Activated CD4-positive, alpha-beta T cell treated with anti-CD3 and anti-CD28 coated beads, Interleukin-2, amount 10 ng/mL, durations not matched to agents 7 days and 5 days (primary cell): ENCODE measurements at regions not wholly inside any gene's neighbourhood (a gene's known extent, or its start where the extent isn't known, plus 50 kb on each side); places are given as distances from the start of the nearest gene placed in this dataset.
"Not testable (repeated sequence)": the region's sequence is repeated elsewhere in the genome, so short reads cannot be mapped to it uniquely, and the experiment has no call there.

Experiments
- CTCF ChIA-PET: fragments of 350-600 bp; sonication (Branson Sonifier 250); formaldehyde crosslinking; loops from one replicate; lab custom pipeline; 2021; ENCODE audit warnings: antibody characterized with exemption; lab: Charles Lee
- POLR2A ChIA-PET: fragments of 350-600 bp; sonication (Branson Sonifier 250); formaldehyde crosslinking; loops from one replicate; lab custom pipeline; 2021; ENCODE audit warnings: antibody characterized with exemption; lab: Charles Lee
- DNase-seq: peaks from one replicate; pipeline ENCODE4 v3.0.0-alpha.2; 2020
- H3K27ac Mint-ChIP-seq: one replicate; pipeline ENCODE4 v1.8.0; 2021; ENCODE audit warnings: mild to moderate bottlenecking, moderate library complexity, mixed read lengths
- H3K27me3 Mint-ChIP-seq: one replicate; pipeline ENCODE4 v1.8.0; 2021; ENCODE audit warnings: mixed read lengths
- H3K36me3 Mint-ChIP-seq: one replicate; pipeline ENCODE4 v1.8.0; 2021; ENCODE audit warnings: low read depth, mixed read lengths
- H3K4me1 Mint-ChIP-seq: one replicate; pipeline ENCODE4 v1.8.0; 2021; ENCODE audit warnings: mixed read lengths
- H3K4me3 Mint-ChIP-seq: one replicate; pipeline ENCODE4 v1.8.0; 2021; ENCODE audit warnings: mild to moderate bottlenecking, moderate library complexity, mixed read lengths
- H3K9me3 Mint-ChIP-seq: one replicate; pipeline ENCODE4 v1.8.0; 2021; ENCODE audit warnings: mixed read lengths

DNA sequence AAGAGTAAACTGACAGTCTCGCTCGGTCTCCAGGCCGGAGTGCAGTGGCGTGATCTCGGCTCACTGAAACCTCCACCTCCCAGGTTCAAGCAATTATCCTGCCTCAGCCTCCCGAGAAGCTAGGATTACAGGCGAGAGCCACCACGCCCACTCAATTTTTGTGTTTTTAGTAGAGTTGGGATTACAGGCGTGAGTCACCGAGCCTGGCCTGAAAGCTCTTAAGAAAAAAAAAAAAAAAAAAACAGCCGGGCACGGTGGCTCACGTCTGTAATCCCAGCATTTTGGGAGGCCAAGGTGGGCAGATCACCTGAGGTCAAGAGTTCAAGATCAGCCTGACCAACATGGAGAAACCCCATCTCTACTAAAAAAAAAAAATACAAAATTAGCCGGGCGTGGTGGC is 55.3 kb upstream of the THOC2 start:
- H3K9me3 Mint-ChIP-seq, H3K36me3 Mint-ChIP-seq, H3K27ac Mint-ChIP-seq, POLR2A ChIA-PET, H3K27me3 Mint-ChIP-seq, DNase-seq, H3K4me1 Mint-ChIP-seq, H3K4me3 Mint-ChIP-seq: not testable (repeated sequence)
- CTCF ChIA-PET: interaction anchor here (0.7 kb wide), 1 partner anchor 180 kb away, joined by 4 read pairs; no protein-coding TSS in a partner anchor

- DNase-seq: no peak
- ChIA-PET CTCF (interaction anchor here (0.7 kb wide), 1 partner anchor 180 kb away, joined by 4 read pairs; no protein-coding TSS in a partner anchor), POLR2A (no interaction called here)
- no peak overlapping the region for H3K4me3 Mint-ChIP-seq
- H3K27me3 Mint-ChIP-seq: no peaks in the 10 kb centered on the region
- H3K9me3 Mint-ChIP-seq: no peaks in the 10 kb centered on the region
- H3K27ac Mint-ChIP-seq: no peak overlapping the region
- no peaks in the 10 kb centered on the region for H3K36me3 Mint-ChIP-seq
- H3K4me1 Mint-ChIP-seq: no peaks in the 10 kb centered on the region
Measured at GRCh38 chrX:123788744-123789143, 55.9 kb upstream of the THOC2 start.

GRCh38 chrX:123797543-123798447 is 62.1 kb upstream of the XIAP start:
- ChIA-PET POLR2A (no interaction called here), CTCF (no interaction called here)
- Mint-ChIP-seq H3K36me3 (no peaks in the 10 kb centered on the region), H3K27me3 (no peaks in the 10 kb centered on the region), H3K4me3 (no peak overlapping the region), H3K4me1 (no peaks in the 10 kb centered on the region), H3K27ac (no peak overlapping the region), H3K9me3 (no peaks in the 10 kb centered on the region)
- DNase-seq: no peak

DNA sequence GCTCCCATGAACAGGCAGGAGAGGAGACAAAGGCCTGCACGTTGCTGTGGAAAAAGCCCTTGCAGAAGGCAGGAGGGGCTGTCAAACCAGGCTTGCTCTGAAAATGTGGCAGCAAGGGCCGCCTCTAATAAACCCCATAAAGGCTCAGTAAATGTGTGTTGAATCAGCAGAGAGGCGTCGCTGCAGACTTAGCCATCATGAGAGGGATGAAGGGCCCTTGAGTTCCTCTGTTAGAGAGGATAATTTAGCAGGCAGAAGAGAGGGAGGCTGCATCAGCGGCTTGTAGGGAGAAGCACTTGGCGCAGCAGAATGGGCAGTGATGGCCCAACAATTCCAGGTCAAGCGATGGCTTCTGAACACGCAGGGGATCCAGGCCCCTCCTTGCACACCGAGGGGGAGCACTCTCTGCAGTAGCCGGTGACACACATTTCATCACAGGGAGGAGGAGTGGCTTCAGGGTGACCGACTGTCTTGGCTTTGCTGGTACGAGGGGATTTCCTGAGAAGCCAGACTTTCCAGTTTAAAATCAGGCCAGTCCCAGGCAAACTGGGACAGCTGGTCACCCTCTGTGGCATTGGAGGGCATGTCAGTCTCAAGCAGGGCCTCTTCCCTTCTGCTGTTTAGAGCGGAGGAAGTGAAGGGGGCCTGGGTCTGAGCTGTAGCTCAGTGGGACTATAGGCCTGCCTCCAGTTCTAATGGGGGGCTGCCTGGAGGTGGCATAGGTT is 61.0 kb upstream of the XIAP start:
- H3K4me3 Mint-ChIP-seq, H3K4me1 Mint-ChIP-seq, H3K9me3 Mint-ChIP-seq, DNase-seq, H3K27me3 Mint-ChIP-seq, POLR2A ChIA-PET, H3K27ac Mint-ChIP-seq, H3K36me3 Mint-ChIP-seq: not testable (repeated sequence)
- CTCF ChIA-PET: interaction anchor here (1.1 kb wide), 1 partner anchor 18 kb away, joined by 3 read pairs; no protein-coding TSS in a partner anchor

- no peaks in the 10 kb centered on the region for H3K36me3 Mint-ChIP-seq
- CTCF ChIA-PET: interaction anchor here (0.6 kb wide), 2 partner anchors 49 to 85 kb away, joined by 3 read pairs; no protein-coding TSS in a partner anchor
- no peaks in the 10 kb centered on the region for H3K27me3 Mint-ChIP-seq
- DNase-seq: no peak
- no peaks in the 10 kb centered on the region for H3K9me3 Mint-ChIP-seq
- H3K4me3 Mint-ChIP-seq: no peak overlapping the region
- peaks cover 6% of the 10 kb centered on the region for H3K4me1 Mint-ChIP-seq
- H3K27ac Mint-ChIP-seq: no peak overlapping the region
- POLR2A ChIA-PET: no interaction called here
Measured at GRCh38 chrX:123801901-123802300, 58.0 kb upstream of the XIAP start.

DNA sequence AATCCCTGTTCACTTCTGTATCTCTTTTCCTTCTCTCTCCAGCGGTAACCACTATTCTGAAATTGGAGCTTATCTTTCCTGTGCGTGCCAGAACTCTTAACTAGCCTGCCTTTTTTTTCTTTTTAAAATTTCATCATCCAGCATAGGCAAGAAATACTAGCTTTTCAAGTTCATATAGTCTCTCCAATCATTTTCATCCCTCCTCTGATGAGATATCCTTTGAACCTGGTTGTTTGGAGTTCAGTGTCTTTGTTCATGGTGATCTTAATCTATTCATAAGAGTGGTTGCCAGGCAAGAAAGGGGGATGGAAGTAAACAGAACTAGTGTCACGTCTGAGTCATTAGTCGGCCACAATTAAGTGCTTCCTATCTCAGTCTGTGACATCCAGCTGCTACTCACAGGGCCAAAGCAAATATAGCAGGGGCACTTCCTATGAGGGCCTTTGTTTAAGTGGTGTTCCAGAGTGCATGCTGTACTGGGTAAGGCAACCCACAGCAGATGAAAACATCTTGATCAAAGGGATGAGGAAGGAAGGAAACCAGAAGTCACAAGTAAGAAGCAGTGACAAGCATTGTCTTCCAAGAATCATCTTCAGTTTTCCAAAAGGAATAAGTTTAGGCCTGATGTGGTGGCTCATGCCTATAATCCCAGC is 56.4 kb upstream of the XIAP start:
- peak; percentile 22 for DNase-seq
- no peak overlapping the region for H3K4me3 Mint-ChIP-seq
- H3K27me3 Mint-ChIP-seq: no peaks in the 10 kb centered on the region
- CTCF ChIA-PET: interaction anchor here (0.6 kb wide), 1 partner anchor 170 kb away, joined by 3 read pairs; no protein-coding TSS in a partner anchor
- no peak overlapping the region for H3K27ac Mint-ChIP-seq
- H3K36me3 Mint-ChIP-seq: no peaks in the 10 kb centered on the region
- H3K4me1 Mint-ChIP-seq: peaks cover 6% of the 10 kb centered on the region
- POLR2A ChIA-PET: no interaction called here
- no peaks in the 10 kb centered on the region for H3K9me3 Mint-ChIP-seq

GRCh38 chrX:123803984-123804365 is 55.9 kb upstream of the XIAP start:
- DNase-seq, H3K4me3 Mint-ChIP-seq, POLR2A ChIA-PET, H3K9me3 Mint-ChIP-seq, H3K27ac Mint-ChIP-seq, CTCF ChIA-PET, H3K36me3 Mint-ChIP-seq, H3K27me3 Mint-ChIP-seq, H3K4me1 Mint-ChIP-seq: not testable (repeated sequence)

GRCh38 chrX:123807835-123808416 is 51.9 kb upstream of the XIAP start:
- H3K4me1 Mint-ChIP-seq: peaks cover 6% of the 10 kb centered on the region

GRCh38 chrX:123809854-123810375 is 49.9 kb upstream of the XIAP start:
- H3K4me1 Mint-ChIP-seq: no peaks in the 10 kb centered on the region
- no peak overlapping the region for H3K4me3 Mint-ChIP-seq
- ChIA-PET CTCF (no interaction called here), POLR2A (no interaction called here)
- no peaks in the 10 kb centered on the region for H3K9me3 Mint-ChIP-seq
- no peak overlapping the region for H3K27ac Mint-ChIP-seq
- no peaks in the 10 kb centered on the region for H3K36me3 Mint-ChIP-seq
- no peak for DNase-seq
- no peaks in the 10 kb centered on the region for H3K27me3 Mint-ChIP-seq

More at GRCh38 chrX:123807835-123808416, 51.9 kb upstream of the XIAP start:
- ChIA-PET POLR2A (no interaction called here), CTCF (no interaction called here)
- Mint-ChIP-seq H3K9me3 (no peaks in the 10 kb centered on the region), H3K36me3 (no peaks in the 10 kb centered on the region), H3K27ac (no peak overlapping the region), H3K27me3 (no peaks in the 10 kb centered on the region), H3K4me3 (no peak overlapping the region)
- no peak for DNase-seq
